ENCODE measurements at regions not wholly inside any gene's neighbourhood (a gene's known extent, or its start where the extent isn't known, plus 50 kb on each side); places are given as distances from the start of the nearest gene placed in this dataset.

DNA sequence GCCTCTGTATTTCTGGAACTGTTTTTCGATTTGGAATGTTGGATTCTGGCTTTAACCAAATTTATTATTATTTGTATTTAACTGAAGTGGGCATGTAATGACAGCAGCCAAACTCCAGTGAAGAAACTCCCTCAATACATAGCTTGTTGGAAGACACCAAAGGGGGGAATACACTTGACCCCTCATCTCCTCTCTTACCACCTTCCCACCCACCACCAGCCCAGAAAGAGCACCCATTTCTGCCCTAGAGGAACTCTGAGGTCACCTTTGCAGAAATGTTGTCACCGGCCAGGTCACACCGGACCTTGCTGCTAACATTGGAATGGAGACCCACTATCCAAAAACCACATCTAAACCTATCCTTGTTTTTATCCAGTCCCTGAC, 58.6 kb upstream of the CA12 start:
- no peak for TF ChIP-seq CTCF (IDR thresholded peaks at IDR 0.05)
- no peak for TF ChIP-seq POLR2A (IDR thresholded peaks at IDR 0.05)
- no peak for TF ChIP-seq POLR2AphosphoS5 (IDR thresholded peaks at IDR 0.05)

Data from sigmoid colon (tissue), 4 donors.